HuH-7 (cell line): ENCODE measurements at regions not wholly inside any gene's neighbourhood (a gene's known extent, or its start where the extent isn't known, plus 50 kb on each side); places are given as distances from the start of the nearest gene placed in this dataset.
A peak's percentile ranks its signal among the peaks of the same experiment; 100 is the strongest.
"Not testable (repeated sequence)": the region's sequence is repeated elsewhere in the genome, so short reads cannot be mapped to it uniquely, and the experiment has no call there.

Experiments
- DNase-seq: peaks from one replicate; pipeline ENCODE4 v3.0.0; 2011; ENCODE audit warnings: low spot score

- DNase-seq = no peak
Measured at GRCh38 chr3:20324664-20325478, 138.9 kb upstream of the SGO1 start.

GRCh38 chr3:20323307-20323927 is 137.4 kb upstream of the SGO1 start:
- peak; percentile 76 for DNase-seq

DNA sequence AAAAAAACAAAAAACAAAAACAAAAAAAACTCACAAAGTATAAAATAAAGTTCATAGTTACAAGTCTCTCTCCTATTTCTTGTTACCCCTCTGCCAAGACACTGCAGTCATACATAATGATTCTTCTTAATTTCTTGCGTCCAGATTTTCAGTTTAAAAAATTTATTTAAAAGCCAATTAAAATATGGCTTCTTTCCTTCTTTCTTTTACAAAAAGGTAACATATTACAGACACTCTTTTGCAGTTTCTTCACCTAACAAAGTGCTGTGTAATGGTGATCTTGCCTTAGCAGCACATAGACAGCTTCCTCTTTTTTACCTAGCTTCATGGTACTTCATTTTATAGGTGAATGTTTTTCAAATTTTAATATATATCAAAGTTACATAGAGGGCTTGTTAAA is 136.1 kb upstream of the SGO1 start:
- no peak for DNase-seq

DNA sequence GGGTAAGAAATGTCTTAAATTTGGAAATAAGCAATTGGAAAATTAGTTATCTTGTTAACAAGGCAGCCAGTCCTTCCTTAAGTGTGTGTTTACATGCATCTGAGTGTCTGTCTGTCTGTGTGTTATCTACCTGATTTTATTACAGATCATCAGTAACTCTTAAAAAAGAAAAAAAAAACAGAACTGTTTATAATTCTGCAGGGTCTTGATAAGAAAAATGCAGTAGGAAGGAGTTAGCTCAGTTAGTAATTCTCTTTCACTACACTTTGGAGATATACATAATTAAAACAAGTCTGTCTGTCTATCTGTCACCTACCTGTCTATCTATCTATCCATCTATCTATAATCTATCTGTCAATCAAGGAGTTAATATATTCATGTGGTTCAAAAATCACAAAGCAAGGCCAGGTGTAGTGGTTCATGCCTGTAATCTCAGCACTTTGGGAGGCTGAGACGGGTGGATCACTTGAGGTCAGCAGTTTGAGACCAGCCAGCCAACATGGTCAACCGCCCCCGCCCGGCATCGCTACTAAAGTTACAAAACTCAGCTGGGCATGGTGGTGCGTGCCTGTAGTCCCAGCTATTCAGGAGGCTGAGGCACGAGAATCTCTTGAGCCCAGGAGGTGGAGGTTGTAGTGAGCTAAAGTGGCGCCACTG is 135.5 kb upstream of the SGO1 start:
- DNase-seq = no peak

DNA sequence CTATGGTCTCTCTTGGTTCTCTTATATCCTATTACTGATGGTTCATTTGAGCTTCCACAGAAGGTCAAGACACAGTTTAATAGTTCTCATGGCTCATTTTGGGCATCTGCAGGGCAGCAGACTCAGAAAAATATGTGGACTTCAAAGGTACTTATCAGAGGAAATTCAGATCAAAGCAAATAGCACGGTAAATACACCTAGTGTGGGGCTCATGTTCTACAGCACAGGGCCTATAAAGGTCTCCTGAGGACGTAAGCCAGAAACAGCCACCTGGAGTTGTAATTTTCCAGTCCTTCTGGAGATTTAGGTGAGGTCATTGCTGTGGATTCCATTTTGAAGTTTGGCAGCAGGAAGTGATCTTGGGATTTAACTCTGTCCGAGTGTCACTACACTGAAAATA is 134.5 kb upstream of the SGO1 start:
- DNase-seq = peak; percentile 77

- DNase-seq = no peak
Measured at GRCh38 chr3:20319551-20319950, 133.5 kb upstream of the SGO1 start.

DNA sequence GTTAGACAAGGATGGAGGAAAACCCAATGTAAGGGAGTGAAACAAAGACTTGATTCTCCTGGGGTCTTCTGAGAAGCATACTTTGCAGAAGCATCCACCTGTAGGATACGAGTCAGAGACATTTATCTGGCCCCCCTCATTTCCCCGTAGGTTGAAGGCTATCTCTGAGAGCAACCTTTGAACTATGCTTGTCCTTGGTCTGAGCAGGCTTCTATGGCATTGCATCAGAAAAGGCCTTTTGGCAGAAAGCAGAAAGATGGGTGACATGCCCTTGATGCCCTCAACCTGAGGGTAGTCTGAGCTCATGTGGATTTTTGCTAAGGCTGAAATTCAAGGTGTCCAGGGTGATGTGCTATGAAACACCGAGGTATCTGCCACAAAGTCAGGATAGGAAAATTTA is 131.6 kb upstream of the SGO1 start:
- DNase-seq = no peak

- DNase-seq = no peak
Measured at GRCh38 chr3:20316238-20316637, 130.2 kb upstream of the SGO1 start.

- no peak for DNase-seq
Measured at GRCh38 chr3:20310629-20311028, 124.6 kb upstream of the SGO1 start.

GRCh38 chr3:20307383-20307782 is 121.4 kb upstream of the SGO1 start:
- no peak for DNase-seq

- DNase-seq = no peak
Measured at GRCh38 chr3:20305647-20306046, 119.6 kb upstream of the SGO1 start.

DNA sequence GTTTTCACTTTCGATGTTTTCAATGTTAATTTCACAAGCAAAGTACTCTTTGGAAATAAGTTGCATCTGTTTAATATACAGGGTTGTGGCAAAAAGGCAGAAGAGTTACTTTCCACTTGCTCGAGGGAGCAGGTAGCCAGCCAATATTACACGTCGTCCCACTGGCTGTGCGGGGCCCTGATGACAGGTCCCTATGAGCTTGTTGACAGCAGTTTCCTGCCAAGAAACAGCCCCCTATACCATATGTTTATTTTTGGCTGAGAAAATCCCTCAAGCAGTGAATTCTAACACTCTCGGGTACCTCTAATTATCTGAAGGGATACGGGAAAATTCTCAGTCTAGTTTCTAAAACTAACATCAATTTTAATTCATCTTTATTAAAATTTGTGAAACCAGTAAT is 116.8 kb upstream of the SGO1 start:
- DNase-seq = no peak

GRCh38 chr3:20288050-20288449 is 102.0 kb upstream of the SGO1 start:
- DNase-seq = no peak

- DNase-seq = no peak
Measured at GRCh38 chr3:20280257-20280656, 94.3 kb upstream of the SGO1 start.

DNA sequence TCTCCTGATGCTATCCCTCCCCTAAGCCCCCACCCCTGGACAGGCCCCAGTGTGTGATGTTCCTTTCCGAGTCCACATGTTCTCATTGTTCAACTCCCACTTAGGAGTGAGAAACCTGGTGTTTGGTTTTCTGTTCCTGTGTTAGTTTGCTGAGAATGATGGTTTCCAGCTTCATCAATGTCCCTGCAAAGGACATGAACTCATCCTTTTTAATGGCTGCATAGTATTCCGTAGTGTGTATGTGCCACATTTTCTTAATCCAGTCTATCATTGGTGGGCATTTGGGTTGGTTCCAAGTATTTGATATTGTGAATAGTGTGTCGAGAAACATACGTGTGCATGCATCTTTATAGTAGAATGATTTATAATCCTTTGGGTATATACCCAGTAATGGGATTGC is 80.0 kb upstream of the SGO1 start:
- not testable (repeated sequence) for DNase-seq

DNA sequence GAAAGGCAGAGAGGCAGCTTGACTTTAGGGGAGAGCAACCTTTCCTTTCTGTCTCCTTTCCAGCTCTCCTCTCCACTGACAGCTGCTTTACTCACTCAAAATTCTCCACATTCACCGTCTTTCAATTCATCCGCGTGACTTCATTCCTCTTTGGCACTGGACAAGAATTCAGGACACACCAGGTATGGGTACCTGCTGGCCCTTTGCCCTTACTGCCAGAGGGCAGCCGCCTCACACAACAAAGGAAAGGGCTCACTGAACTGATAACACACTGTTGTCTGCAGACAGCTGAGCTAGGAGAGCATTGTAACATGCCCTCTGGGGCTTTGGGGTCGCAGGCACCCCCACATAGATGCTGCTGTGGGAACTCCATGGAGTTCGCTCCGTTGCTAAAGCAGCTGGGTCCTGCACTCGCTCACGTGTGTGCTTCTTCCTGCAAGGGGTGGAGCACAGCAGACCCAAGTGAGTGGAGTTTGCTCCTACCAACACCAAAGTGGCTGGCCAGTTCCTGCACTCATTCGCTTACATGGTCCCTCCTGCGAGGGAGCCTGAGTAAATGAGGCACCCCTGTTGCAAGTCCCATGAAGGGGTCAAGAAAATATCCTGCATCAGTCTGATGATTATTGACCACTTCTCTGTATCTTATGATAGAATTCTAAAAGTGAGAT is 79.0 kb upstream of the SGO1 start:
- no peak for DNase-seq

DNA sequence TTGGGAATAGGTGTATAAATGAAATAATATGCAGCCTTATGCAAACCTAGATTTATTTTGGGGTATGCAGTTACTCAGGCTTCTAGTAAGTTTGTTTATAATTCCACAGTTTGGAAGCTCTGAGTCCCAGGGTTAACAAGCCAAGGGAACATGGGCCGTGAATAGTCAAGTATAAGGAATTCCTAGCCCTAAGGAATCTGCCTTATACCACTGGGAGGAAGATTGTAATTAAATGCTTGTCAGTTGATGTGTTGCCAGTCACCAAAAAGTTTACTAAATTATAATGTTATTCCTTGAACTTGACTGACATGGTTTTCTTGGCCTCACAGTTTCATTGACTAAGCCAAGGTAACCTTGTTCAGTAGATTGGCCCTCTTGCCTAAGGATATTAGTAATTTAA is 72.4 kb upstream of the SGO1 start:
- no peak for DNase-seq

DNA sequence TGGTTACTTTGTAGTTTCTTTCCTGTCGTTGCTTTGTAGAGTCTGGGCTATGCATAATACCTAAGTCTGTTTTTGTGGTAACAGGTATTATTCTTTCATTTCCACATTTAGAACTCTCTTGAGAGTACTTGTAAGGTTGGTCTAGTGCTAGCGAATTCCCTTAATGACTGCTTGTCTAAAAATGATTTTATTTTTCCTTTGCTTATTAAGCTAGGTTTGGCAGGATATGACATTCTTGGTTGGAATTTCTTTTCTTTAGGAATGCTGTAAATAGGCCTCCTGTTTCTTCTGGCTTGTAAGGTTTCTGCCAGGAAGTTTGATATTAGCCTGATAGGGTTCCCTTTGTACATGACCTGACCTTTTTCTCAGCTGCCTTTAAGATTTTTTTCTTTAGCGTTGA is 70.1 kb upstream of the SGO1 start:
- no peak for DNase-seq

DNA sequence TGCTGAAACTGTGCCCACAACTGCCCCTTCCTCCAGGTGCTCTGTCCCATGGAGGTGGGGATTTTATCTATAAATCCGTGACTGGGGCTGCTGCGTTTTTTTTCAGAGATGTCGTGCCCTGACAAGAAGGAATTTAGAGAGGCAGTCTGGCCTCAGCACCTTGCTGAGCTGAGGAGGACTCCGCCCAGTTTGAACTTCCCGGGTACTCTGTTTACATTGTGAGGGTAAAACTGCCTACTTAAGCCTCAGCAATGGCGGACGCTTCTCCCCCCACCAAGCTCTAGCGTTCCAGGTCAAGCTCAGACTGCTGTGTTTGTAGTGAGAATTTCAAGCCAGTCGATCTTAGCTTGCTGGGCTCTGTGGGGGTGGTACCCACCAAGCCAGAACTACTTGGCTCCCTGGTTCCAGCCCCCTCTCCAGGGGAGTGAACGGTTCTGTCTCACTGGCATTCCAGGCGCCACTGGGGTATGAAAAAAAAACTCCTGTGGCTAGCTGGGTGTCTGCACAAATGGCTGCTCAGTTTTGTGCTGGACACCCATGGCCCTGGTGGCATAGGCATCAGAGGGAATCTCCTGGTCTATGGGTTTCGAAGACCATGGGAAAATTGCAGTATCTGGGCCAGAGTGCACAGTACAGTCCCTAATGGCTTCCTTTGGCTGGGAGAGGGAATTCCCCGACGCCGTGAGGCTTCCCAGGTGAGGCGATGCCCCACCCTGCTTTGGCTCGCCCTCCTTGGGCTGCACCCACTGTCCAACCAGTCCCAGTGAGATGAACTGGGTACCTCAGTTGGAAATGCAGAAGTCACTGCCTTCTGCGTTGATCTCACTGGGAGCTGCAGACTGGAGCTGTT is 68.5 kb upstream of the SGO1 start:
- no peak for DNase-seq

DNA sequence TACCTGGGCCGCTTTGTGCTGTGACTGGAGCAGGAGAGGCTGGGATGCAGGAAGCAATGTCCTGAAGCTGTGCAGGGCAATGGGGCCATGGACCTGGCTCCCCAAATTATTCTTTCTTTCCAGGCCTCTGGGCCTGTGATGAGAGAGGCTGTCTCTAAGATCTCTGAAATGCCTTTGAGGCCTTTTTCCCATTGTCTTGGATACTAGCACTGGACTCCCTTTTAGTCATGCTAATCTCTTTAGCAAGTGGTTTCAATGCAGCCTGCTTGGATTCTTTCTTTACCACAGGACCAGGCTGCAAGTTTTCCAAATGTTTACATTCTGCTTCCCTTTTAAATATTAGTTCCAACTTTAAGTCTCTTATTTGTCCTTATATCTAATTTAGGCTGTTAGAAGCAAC is 64.8 kb upstream of the SGO1 start:
- no peak for DNase-seq

DNA sequence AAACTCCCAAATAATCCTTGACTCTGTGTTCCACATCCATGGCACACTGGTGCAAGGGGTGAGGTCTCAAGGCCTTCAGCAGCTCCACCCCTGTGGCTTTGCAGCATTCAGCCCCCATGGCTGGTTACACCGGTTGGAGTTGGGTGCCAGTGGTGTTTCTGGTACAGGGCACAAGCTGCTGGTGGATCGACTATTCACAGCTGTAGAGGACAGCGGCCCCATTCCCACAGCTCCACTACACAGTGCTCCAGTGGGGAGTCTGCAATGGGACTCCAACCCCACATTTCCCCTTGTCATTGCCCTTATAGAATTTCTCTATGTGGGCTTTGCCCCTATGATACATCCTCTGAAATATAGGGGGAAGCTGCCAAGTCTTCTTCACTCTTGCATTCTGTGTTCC is 64.3 kb upstream of the SGO1 start:
- no peak for DNase-seq

GRCh38 chr3:20246662-20247061 is 60.7 kb upstream of the SGO1 start:
- no peak for DNase-seq
